GM12878 (cell line): ENCODE measurements at regions not wholly inside any gene's neighbourhood (a gene's known extent, or its start where the extent isn't known, plus 50 kb on each side); places are given as distances from the start of the nearest gene placed in this dataset.

Experiments used
- ATAC-seq: fragments of 200-7000 bp; cut with Tn5 transposase; 3 replicates; pipeline ENCODE4 v1.9.1; 2020; ENCODE audit warnings: mild to moderate bottlenecking, moderate library complexity
- BruUV-seq: library from RNA; stranded (reverse); fragments of 400-500 nt; replicated peaks from 2 replicates; lab custom pipeline; 2021; lab: Mats Ljungman, UMichigan
- CTCF ChIA-PET: fragments of 300-600 bp; sonication (Branson Sonifier 250); formaldehyde crosslinking; extraction: SDS; loops from one replicate; lab custom pipeline; 2021; ENCODE audit warnings: inconsistent platforms; lab: Yijun Ruan, JAX
- POLR2A ChIA-PET: fragments of 350-600 bp; formaldehyde crosslinking; extraction: SDS; loops from one replicate; lab custom pipeline; 2021; ENCODE audit warnings: inconsistent platforms; lab: Charles Lee
- RAD21 ChIA-PET: fragments of 300-600 bp; sonication (Branson Sonifier 250); formaldehyde crosslinking; loops from one replicate; lab custom pipeline; 2023; ENCODE audit warnings: antibody characterized with exemption; ENCODE audit not compliant: unreplicated experiment; lab: Charles Lee
- SMC1A ChIA-PET: fragments of 300-600 bp; sonication (Branson Sonifier 250); formaldehyde crosslinking; loops from one replicate; lab custom pipeline; 2023; ENCODE audit not compliant: unreplicated experiment, uncharacterized antibody; lab: Charles Lee
- DNase-seq: peaks from one replicate; pipeline ENCODE4 v3.0.0-alpha.2; 2011; ENCODE audit warnings: low read depth, low spot score
- FAIRE-seq: peaks from 3 replicates; lab custom pipeline; 2011; peaks lifted over from hg19 to GRCh38; lab: Jason Lieb, UNC
- H2AFZ ChIP-seq: 2 replicates; pipeline ENCODE4 v1.6.0; 2011; ENCODE audit warnings: low read depth, low read length, control low read depth; ENCODE audit not compliant: control insufficient read depth
- H3K27ac ChIP-seq: 2 replicates; pipeline ENCODE4 v1.5.1; 2011; ENCODE audit warnings: control low read depth; ENCODE audit not compliant: control insufficient read depth, insufficient read depth
- H3K27me3 ChIP-seq, 2 experiments: replicated peaks in 1 of 2; 2 replicates each; pipeline versions ENCODE4 v1.6.0 to v1.6.1; 2011; ENCODE audit warnings: low read length in 1 of 2; ENCODE audit not compliant: control insufficient read depth in 2 of 2, insufficient read depth in 2 of 2
- H3K36me3 ChIP-seq, 2 experiments: 2 replicates each; pipeline ENCODE4 v1.5.1; 2011; ENCODE audit warnings: low read length in 1 of 2; ENCODE audit not compliant: control insufficient read depth in 2 of 2, insufficient read depth in 2 of 2
- H3K4me1 ChIP-seq: 2 replicates; pipeline ENCODE4 v1.6.1; 2011; ENCODE audit warnings: mild to moderate bottlenecking, low read length, moderate library complexity, mixed read lengths; ENCODE audit not compliant: control insufficient read depth, insufficient read depth
- H3K4me2 ChIP-seq: 2 replicates; pipeline ENCODE4 v1.6.0; 2011; ENCODE audit warnings: control low read depth; ENCODE audit not compliant: control insufficient read depth, insufficient read depth
- H3K4me3 ChIP-seq: fragments of 200-600 bp; sonication (generic); 2 replicates; pipeline ENCODE4 v1.5.1; 2016
- H3K79me2 ChIP-seq: 2 replicates; pipeline ENCODE4 v1.6.0; 2011; ENCODE audit warnings: low read length; ENCODE audit not compliant: control insufficient read depth, insufficient read depth
- H3K9ac ChIP-seq: 2 replicates; pipeline ENCODE4 v1.8.0; 2011; ENCODE audit warnings: low read length, control low read depth, mixed read lengths; ENCODE audit not compliant: control insufficient read depth, insufficient read depth
- H3K9me3 ChIP-seq: replicated peaks from 3 replicates; pipeline ENCODE4 v1.5.1; 2011; ENCODE audit warnings: mild to moderate bottlenecking, low read length; ENCODE audit not compliant: control insufficient read depth, insufficient read depth
- H4K20me1 ChIP-seq: 2 replicates; pipeline ENCODE4 v1.6.0; 2011; ENCODE audit not compliant: control insufficient read depth, insufficient read depth
- ATF3 ChIP-seq: IDR thresholded peaks from 2 replicates; pipeline ENCODE4 v1.6.1; 2011; ENCODE audit warnings: low read depth, mild to moderate bottlenecking, low read length, moderate library complexity, borderline replicate concordance; ENCODE audit errors: extremely low read depth
- CREM ChIP-seq: IDR thresholded peaks from 2 replicates; pipeline ENCODE4 v1.6.1; 2014; ENCODE audit warnings: antibody characterized with exemption, low read depth
- FOXK2 ChIP-seq: fragments of 450-650 bp; IDR thresholded peaks from 2 replicates; pipeline ENCODE4 v1.6.1; 2017; ENCODE audit warnings: mild to moderate bottlenecking, moderate library complexity
- HDGF ChIP-seq: fragments of 450-650 bp; IDR thresholded peaks from 2 replicates; pipeline ENCODE4 v1.6.1; 2016; ENCODE audit warnings: antibody characterized with exemption
- MTA3 ChIP-seq: IDR thresholded peaks from 2 replicates; pipeline ENCODE4 v1.6.1; 2012; ENCODE audit warnings: low read length, inconsistent platforms, borderline replicate concordance
- NR2F1 ChIP-seq: fragments of 450-650 bp; conservative IDR thresholded peaks from 2 replicates; pipeline ENCODE4 v1.6.1; 2017; ENCODE audit warnings: mild to moderate bottlenecking
- PKNOX1 ChIP-seq: fragments of 450-650 bp; IDR thresholded peaks from 2 replicates; pipeline ENCODE4 v1.6.1; 2016; ENCODE audit warnings: mild to moderate bottlenecking
- ZNF384 ChIP-seq: IDR thresholded peaks from 2 replicates; pipeline ENCODE4 v1.6.1; 2012; ENCODE audit warnings: low read depth, mild to moderate bottlenecking, low read length, improper control_type of control experiment, borderline replicate concordance
- WGBS: methylation state at CpG from one replicate; pipeline ENCODE4 v1.1.6; 2016; ENCODE audit warnings: low lambda C conversion rate; ENCODE audit not compliant: insufficient replicate concordance, insufficient coverage; ENCODE audit errors: missing lambda C conversion rate; 5-methylcytosine and 5-hydroxymethylcytosine counted together
- in situ Hi-C: fragments of 300-500 bp; cut with MboI; formaldehyde crosslinking; loops from 9 replicates; pipeline ENCODE4 v1.14.3; 2018; ENCODE audit warnings: mixed read lengths
- intact Hi-C: fragments of 100-400 bp; cut with micrococcal nuclease; formaldehyde crosslinking; loops from one replicate; pipeline ENCODE4 v1.14.2; 2022; ENCODE audit not compliant: unreplicated experiment

- no peak for TF ChIP-seq NR2F1
- TF ChIP-seq ATF3: no peak
- TF ChIP-seq CREM: no peak
- TF ChIP-seq HDGF: no peak
- TF ChIP-seq, all 136 proteins: peak for 0
Observed at GRCh38 chr16:9192746-9193145, 101.3 kb downstream of the HAPSTR1 start (continued).

GRCh38 chr16:9195287-9195686 lies 103.8 kb downstream of the HAPSTR1 start:
- TF ChIP-seq FOXK2 (no peak), ZNF384 (no peak), MTA3 (no peak), PKNOX1 (no peak)
- Histone ChIP-seq H3K27ac (no peak overlapping the region), H2AFZ (no peak overlapping the region), H3K9ac (no peak overlapping the region), H3K4me3 (no peak overlapping the region), H3K36me3 (no peaks in the 10 kb centered on the region), H4K20me1 (no peaks in the 10 kb centered on the region), H3K27me3 (0 out of 4 replicates have a peak, but pooled peaks cover 0 to 2% of the 10 kb centered on the region in 2 experiments), H3K9me3 (no peaks in the 10 kb centered on the region), H3K79me2 (no peaks in the 10 kb centered on the region), H3K4me1 (no peaks in the 10 kb centered on the region), H3K4me2 (no peak overlapping the region)
- no peak for ATAC-seq
- ChIA-PET RAD21 (no interaction called here), SMC1A (no interaction called here), CTCF (no interaction called here), POLR2A (no interaction called here)
- FAIRE-seq: no peak
- no TSS peak for BruUV-seq
- intact Hi-C loops: no loop called here
- in situ Hi-C loops: no loop called here
- WGBS: 30% methylated on average over 6 of the region's 6 CpGs
- DNase-seq: no peak
